Astrocyte of the spinal cord (primary cell): ENCODE measurements at regions not wholly inside any gene's neighbourhood (a gene's known extent, or its start where the extent isn't known, plus 50 kb on each side); places are given as distances from the start of the nearest gene placed in this dataset.

ENCODE experiments used
- DNase-seq: peaks from one replicate; pipeline ENCODE4 v3.0.0; 2011; ENCODE audit warnings: low read depth, low spot score
- H3K4me3 ChIP-seq: 2 replicates; pipeline ENCODE4 v1.5.1; 2011; ENCODE audit warnings: low read depth, mild to moderate bottlenecking, low read length, moderate library complexity
- CTCF ChIP-seq: IDR thresholded peaks from 2 replicates; pipeline ENCODE4 v1.5.1; 2012; ENCODE audit warnings: low read depth, mild to moderate bottlenecking, low read length, inconsistent platforms
- in situ Hi-C: cut with HindIII; loops from 2 replicates; pipeline ENCODE4 v1.10.0; 2017; ENCODE audit warnings: low sequenced_read_pairs

DNA sequence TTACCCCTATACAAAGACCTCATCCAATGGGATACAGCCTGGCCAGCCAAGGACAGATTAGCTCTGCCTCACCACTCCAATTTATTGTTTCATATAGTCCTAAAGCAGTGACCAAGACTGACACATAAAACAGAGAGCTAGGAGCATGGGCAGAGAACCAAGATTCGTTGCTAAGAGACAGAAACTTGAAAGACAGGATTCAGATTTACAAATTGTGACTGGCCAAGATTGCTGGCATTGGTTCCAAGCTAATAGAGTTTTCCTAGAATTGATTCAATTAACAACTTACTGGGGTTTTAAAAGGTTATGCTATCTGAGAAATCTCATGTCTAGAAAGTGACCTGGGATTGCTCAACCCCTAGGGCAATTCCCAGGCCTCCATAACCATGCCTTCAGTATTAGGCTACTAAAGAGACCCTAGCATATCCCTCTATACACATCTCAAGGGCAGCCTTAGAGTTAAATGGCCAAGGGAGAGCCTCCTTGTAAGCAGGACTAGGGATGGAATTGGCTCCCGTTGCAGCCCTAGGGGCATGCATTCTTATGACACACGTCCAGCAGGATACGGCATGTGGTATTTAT, 75.6 kb downstream of the ICOS start:
- no peak overlapping the region for H3K4me3 ChIP-seq
- in situ Hi-C loops = no loop called here
- no peak for TF ChIP-seq CTCF
- no peak for DNase-seq

GRCh38 chr2:204015118-204015843, 78.7 kb downstream of the ICOS start:
- no peak for TF ChIP-seq CTCF
- H3K4me3 ChIP-seq = no peak overlapping the region
- DNase-seq = no peak
- in situ Hi-C loops = no loop called here

DNA sequence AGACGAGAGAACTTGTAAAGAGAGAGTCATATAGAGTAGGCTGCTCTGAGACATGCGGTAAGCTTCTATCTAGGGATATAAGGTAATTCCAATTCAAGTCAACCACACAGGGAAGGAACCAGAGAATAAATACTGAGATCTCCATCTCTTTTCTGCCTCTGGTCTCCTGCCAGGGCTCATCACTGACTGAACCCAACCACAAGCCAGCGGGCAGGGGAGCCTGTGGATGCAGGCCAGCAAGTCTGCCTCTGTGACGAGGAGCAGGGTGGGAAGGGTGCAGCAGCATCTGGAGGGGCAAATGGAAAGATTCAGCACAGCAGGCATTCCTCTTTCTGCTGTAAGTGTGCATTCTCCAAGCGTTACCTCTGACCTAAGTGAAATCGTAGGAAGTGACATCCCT, 82.2 kb downstream of the ICOS start:
- no peak for DNase-seq
- in situ Hi-C loops = no loop called here
- H3K4me3 ChIP-seq = no peak overlapping the region
- no peak for TF ChIP-seq CTCF

DNA sequence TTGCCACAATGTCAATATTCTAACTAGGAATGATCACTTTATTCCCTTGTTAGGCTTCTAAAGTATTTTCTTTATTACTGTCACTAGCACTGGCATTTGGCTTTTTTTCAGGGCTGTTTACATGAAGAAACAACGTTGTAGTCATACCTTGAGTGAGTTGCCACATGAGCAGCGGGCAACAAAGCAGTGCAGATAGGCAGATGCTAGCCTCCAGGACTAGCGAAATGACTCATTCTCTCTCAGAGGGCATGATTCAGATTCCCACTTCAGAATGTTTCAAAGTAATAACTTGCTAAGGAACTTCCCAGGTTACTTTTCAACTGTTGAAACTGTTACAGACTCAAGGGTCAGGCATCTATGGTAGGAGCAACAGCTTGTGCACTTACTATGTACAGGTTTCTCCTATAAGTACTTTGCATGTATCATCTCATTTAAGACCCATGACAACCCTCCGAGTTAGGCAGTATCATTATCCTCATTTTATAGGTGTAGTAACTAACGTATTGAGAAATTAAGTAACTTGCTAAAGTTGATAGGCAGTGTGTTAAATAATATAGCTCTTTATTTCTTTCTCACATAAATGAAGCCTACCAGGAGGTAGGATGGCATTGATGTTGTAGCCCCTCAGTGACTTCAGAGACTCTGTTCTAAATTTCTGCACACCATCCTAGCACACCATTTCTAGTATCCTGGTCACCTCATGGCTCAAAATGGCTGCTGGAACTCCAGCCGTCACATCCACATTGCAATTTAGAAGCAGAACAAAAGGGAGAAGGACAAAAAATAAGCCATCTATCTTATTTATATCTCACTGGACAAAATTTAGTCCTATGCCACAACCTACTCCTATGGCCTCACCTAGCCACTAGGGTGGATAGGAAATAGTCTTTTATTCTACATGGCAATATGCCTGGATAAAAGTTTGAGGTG, 83.3 kb downstream of the ICOS start:
- H3K4me3 ChIP-seq = no peak overlapping the region
- in situ Hi-C loops = no loop called here
- no peak for TF ChIP-seq CTCF
- DNase-seq = peak; percentile 48

GRCh38 chr2:204021290-204022081, 84.9 kb downstream of the ICOS start:
- TF ChIP-seq CTCF = no peak
- in situ Hi-C loops = no loop called here
- H3K4me3 ChIP-seq = no peak overlapping the region
- no peak for DNase-seq

- no peak for DNase-seq
- TF ChIP-seq CTCF = no peak
- in situ Hi-C loops = no loop called here
- H3K4me3 ChIP-seq = no peak overlapping the region
Observed at GRCh38 chr2:204022550-204022949, 86.0 kb downstream of the ICOS start.
